ENCODE measurements at regions not wholly inside any gene's neighbourhood (a gene's known extent, or its start where the extent isn't known, plus 50 kb on each side); places are given as distances from the start of the nearest gene placed in this dataset.

DNA sequence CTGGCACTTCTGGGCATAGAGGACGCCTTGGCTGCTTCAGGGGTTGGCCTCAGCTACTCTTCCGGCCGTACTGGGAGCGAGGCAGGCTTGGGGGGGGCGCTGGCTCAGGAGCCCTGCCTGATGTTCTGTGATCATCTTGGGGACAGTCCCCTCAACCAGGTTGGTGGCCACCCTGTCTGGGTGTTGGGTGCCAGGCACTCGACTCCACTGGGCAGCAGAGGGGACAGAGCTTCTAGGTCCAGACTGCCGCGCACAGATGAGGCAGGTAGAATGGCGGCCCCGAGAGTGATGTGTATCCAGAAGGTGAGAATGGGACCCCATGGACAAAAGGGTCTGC is 84.9 kb downstream of the ASB1 start:
- Mint-ChIP-seq H3K27me3 (no peaks in the 10 kb centered on the region), H3K9me3 (ENCODE audit: insufficient read depth) (peaks cover 2% of the 10 kb centered on the region), H3K4me1 (no peaks in the 10 kb centered on the region), H3K4me3 (no peak overlapping the region), H3K27ac (no peak overlapping the region)
- ChIA-PET POLR2A (no interaction called here), CTCF (no interaction called here)
- Histone ChIP-seq H3K9me3 (ENCODE audit: control extremely low read depth in 1 of 3, control insufficient read depth in 2 of 3, insufficient read depth in 1 of 3, low read length in 2 of 3) (peaks cover 0 to 4% (median 1%) of the 10 kb centered on the region in 3 donors), H3K4me3 (ENCODE audit: control extremely low read depth in 1 of 5, extremely low read depth in 1 of 5, insufficient read depth in 1 of 5, low read depth in 2 of 5, low read length in 4 of 5) (no peak overlapping the region), H3K79me2 (ENCODE audit: control insufficient read depth, insufficient read depth, low read length) (no peaks in the 10 kb centered on the region), H3K36me3 (replicated peaks in 1 of 2; ENCODE audit: control extremely low read depth in 1 of 2, control insufficient read depth in 1 of 2, extremely low read depth in 1 of 2, insufficient read depth in 2 of 2, low read length in 1 of 2) (no peaks in the 10 kb centered on the region), H3K4me2 (replicated peaks; ENCODE audit: low read depth, low read length, poor library complexity, severe bottlenecking) (no peak overlapping the region), H4K20me1 (ENCODE audit: control insufficient read depth, insufficient read depth, low read length, poor library complexity, severe bottlenecking) (no peaks in the 10 kb centered on the region), H2AFZ (ENCODE audit: insufficient read depth, low read depth, low read length, poor library complexity, severe bottlenecking) (no peak overlapping the region), H3K9ac (ENCODE audit: low read length) (no peak overlapping the region), H3K27ac (ENCODE audit: low read length in 2 of 2) (no peak overlapping the region), H3K4me1 (ENCODE audit: control insufficient read depth in 2 of 2, insufficient read depth in 2 of 2, low read length in 2 of 2) (no peaks in the 10 kb centered on the region), H3K27me3 (replicated peaks in 1 of 4; ENCODE audit: control extremely low read depth in 1 of 4, control insufficient read depth in 3 of 4, insufficient read depth in 4 of 4, low read length in 3 of 4) (no peaks in the 10 kb centered on the region)
- WGBS (ENCODE audit: insufficient coverage) = 96% methylated on average over 10 of the region's 10 CpGs
- intact Hi-C loops (cut with micrococcal nuclease) = no loop called here
- DNase-seq = no peak
- ATAC-seq (ENCODE audit: low read depth) = no peak
- TF ChIP-seq EZH2 (IDR thresholded peaks at IDR 0.05; ENCODE audit: borderline replicate concordance, insufficient read depth, low read depth, low read length, poor library complexity, severe bottlenecking) (no peak), CTCF (IDR thresholded peaks at IDR 0.05) (no peak)

DNA sequence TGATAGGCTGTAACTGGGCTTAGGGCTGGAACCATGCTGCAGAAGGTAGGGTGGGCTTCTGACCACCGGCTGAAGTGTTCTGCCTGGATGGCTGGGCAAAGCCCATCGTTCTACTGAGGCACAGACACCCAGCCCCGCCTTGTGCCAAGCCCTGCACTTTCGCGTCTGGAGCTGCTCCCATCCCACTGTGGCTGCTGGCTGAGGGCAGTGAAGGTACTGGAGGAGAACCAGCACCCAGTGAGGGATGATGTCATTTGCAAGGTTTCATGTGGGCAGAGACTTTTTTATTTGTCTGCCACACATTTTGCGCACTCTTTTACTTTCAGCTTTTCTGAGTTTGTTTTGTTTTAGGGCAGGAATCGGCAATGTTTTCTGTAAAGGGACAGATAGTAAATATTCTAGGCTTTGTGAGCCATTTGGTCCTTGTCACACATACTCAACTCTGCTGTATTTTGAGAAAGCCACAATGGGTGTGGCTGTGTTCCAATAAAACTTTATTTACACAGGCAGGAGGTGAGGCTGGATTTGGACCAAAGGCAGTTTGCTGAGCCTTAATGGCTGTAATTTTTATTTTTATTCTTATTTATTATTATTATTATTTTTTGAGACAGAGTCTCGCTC is 85.6 kb downstream of the ASB1 start:
- TF ChIP-seq EZH2 (IDR thresholded peaks at IDR 0.05; ENCODE audit: borderline replicate concordance, insufficient read depth, low read depth, low read length, poor library complexity, severe bottlenecking) = no peak
- no peak for TF ChIP-seq CTCF (IDR thresholded peaks at IDR 0.05)
- intact Hi-C loops (cut with micrococcal nuclease) = no loop called here
- POLR2A ChIA-PET = no interaction called here

More for the DNA sequence above, 85.6 kb downstream of the ASB1 start:
- H3K4me3 Mint-ChIP-seq = no peak overlapping the region
- Histone ChIP-seq H3K27me3 (replicated peaks in 1 of 4; ENCODE audit: control extremely low read depth in 1 of 4, control insufficient read depth in 3 of 4, insufficient read depth in 4 of 4, low read length in 3 of 4) (no peaks in the 10 kb centered on the region), H3K9ac (ENCODE audit: low read length) (no peak overlapping the region), H3K36me3 (replicated peaks in 1 of 2; ENCODE audit: control extremely low read depth in 1 of 2, control insufficient read depth in 1 of 2, extremely low read depth in 1 of 2, insufficient read depth in 2 of 2, low read length in 1 of 2) (no peaks in the 10 kb centered on the region), H3K27ac (ENCODE audit: low read length in 2 of 2) (no peak overlapping the region), H2AFZ (ENCODE audit: insufficient read depth, low read depth, low read length, poor library complexity, severe bottlenecking) (no peak overlapping the region), H4K20me1 (ENCODE audit: control insufficient read depth, insufficient read depth, low read length, poor library complexity, severe bottlenecking) (no peaks in the 10 kb centered on the region), H3K4me1 (ENCODE audit: control insufficient read depth in 2 of 2, insufficient read depth in 2 of 2, low read length in 2 of 2) (no peaks in the 10 kb centered on the region), H3K4me2 (replicated peaks; ENCODE audit: low read depth, low read length, poor library complexity, severe bottlenecking) (no peak overlapping the region), H3K4me3 (ENCODE audit: control extremely low read depth in 1 of 5, extremely low read depth in 1 of 5, insufficient read depth in 1 of 5, low read depth in 2 of 5, low read length in 4 of 5) (no peak overlapping the region), H3K9me3 (ENCODE audit: control extremely low read depth in 1 of 3, control insufficient read depth in 2 of 3, insufficient read depth in 1 of 3, low read length in 2 of 3) (peaks cover 0 to 11% (median 8%) of the 10 kb centered on the region in 3 donors), H3K79me2 (ENCODE audit: control insufficient read depth, insufficient read depth, low read length) (no peaks in the 10 kb centered on the region)
- CTCF ChIA-PET = no interaction called here
- DNase-seq (no peak), ATAC-seq (ENCODE audit: low read depth) (no peak)
- WGBS (ENCODE audit: insufficient coverage) = 100% methylated on average over 5 of the region's 8 CpGs
- H3K27ac Mint-ChIP-seq = no peak overlapping the region
- no peaks in the 10 kb centered on the region for H3K27me3 Mint-ChIP-seq
- no peaks in the 10 kb centered on the region for H3K4me1 Mint-ChIP-seq
- H3K9me3 Mint-ChIP-seq (ENCODE audit: insufficient read depth) = peaks cover 5% of the 10 kb centered on the region

All from B cell (primary cell).